NCI-H524 treated with DMSO at 0.1 percent for 48 hours (cell line): ENCODE measurements at regions not wholly inside any gene's neighbourhood (a gene's known extent, or its start where the extent isn't known, plus 50 kb on each side); places are given as distances from the start of the nearest gene placed in this dataset.

ENCODE experiments used
- DNase-seq: peaks from one replicate; lab custom pipeline; 2025; lab: John Stamatoyannopoulos, UW

DNA sequence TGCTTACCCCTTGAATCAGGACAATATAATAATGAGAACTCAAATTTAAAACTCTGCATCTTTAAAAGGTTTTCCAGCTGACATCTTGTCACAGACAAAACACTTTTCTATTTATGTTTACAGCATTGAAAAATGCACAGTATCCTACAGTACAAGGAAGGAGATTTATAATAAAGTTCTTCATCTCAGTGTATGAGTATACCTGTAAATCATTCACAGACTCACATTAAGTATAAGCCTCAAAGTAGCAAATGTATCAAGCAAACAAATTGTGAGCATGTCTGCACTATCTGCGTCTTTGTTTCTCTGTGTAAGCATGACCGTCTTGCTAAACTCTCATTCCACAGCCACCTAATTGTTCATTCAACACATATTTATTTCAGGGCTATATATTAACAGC lies 52.8 kb downstream of the PPP1R2C start:
- no peak for DNase-seq

DNA sequence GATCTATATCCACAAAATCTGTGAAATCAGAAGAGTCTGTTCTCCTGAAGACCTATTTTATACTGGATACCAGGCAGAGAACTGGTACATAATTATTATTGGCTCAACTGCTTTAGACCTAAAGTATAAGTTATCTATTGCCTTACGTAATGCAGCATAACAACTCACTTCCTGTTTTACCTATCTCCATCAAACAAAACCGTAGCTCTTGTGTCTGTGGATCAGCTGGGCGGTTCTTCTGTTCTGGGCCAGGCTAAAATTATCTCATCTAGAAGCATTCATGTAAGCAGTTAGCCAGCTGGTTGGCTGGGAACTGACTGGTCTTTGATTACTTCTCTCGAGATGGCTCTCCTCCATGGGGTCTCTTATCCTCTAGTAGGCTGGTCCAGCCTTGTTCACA lies 57.8 kb downstream of the PPP1R2C start:
- no peak for DNase-seq

- no peak for DNase-seq
These were observed 62.2 kb downstream of the PPP1R2C start for GRCh38 chrX:42715701-42716262.

DNA sequence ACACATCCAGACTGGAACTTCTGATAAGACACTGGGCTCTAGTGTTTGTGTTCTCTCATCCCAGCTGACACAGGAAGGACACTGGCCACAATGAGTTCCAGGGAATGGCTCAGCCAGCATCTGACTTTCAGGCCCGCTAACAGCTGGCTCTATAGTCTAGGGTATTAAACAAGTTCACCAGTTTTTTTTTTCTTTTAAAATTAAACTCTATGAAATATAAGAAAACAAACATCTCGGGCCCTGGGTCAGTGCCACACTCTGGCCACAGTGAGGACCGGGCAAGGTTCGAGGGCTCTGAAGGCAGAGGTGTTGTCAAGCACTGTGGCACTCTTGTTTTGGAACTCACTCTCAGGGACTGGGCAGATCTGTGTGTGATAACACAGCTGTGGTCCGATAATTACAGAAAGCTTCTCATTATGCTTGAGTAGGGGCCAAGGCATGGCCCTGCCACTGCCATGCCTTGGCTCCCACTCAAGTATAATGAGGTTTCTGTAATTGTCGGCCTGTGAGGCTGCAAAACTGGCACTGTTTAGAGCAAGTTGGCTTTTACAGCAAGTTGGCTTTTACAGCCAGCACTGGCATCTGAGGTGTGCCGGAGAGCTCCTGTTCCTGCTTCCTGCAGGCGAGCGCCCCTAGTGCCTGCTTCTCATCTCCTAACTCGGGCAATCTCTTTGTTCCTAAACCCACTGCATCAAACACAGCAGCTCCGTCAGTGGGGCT lies 62.8 kb downstream of the PPP1R2C start:
- DNase-seq: peak; percentile 31

DNA sequence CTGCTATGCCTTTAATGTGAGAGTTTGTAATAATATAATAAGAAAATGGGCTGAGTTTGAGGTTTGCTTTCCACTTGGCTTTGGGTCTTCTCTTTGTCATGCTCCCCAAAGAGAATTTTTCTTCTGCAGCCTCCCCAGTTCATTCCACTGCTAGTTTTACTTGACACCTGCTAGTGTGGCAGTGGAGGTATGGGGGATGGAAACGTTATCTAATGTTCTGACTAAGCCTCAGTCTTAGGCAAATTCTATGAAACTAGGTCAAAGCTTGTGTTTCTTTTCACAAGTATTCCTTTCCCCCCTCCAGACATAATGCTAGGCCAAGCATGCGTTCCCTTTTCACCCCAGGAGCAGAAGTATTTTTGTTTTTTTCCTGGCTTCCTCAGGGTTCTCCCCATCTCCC lies 67.5 kb downstream of the PPP1R2C start:
- no peak for DNase-seq

- no peak for DNase-seq
These were observed 69.7 kb downstream of the PPP1R2C start for GRCh38 chrX:42708222-42708621.

GRCh38 chrX:42707742-42708141 lies 70.2 kb downstream of the PPP1R2C start:
- no peak for DNase-seq

GRCh38 chrX:42704454-42704853 lies 73.5 kb downstream of the PPP1R2C start:
- DNase-seq: no peak

DNA sequence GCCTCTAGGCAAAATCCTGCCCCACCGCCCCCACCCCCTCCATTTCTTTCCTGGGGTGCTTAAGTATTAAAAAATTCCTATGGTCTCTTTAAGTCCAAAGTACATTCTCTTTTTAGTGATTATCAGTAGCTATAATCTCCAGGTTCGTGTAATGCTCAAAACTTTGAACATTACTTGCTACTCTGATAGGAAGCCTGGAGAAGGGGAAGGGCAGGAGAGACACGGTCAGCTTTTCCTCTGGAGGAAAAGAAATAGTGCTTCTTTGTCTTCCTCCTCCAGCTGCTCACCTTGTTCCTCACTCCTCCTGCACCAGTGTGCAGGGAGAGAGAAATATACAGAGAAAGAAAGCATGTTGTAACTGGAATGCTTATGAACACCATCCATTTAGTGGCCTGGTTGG lies 80.4 kb downstream of the PPP1R2C start:
- DNase-seq: no peak

DNA sequence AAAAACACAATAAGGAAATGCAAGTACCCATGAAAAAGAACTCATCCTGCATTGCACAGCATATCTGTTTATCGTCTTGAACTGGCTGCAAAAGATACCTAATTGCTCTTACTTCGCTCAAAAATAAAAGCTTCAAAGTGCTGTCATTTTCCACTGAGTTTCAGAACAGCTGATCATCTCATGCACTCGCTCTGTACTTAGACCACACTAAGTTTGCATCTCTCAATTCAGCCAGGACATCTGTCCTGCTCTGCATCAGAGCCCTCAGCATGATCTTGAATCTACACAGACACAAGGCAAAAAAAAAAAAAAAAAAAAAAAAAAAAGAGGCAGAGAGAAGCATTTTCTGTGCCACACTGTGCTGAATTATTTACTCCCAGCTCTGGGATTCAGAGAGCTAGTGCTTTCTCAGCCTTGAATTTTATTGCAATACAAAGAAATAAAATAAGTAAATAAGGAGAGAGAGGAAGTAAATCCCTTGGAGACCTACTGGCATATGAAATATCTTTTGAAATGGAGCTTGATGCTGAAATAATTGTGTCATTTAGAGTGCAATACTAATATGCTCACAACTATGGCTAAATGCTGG lies 81.3 kb downstream of the PPP1R2C start:
- no peak for DNase-seq

DNA sequence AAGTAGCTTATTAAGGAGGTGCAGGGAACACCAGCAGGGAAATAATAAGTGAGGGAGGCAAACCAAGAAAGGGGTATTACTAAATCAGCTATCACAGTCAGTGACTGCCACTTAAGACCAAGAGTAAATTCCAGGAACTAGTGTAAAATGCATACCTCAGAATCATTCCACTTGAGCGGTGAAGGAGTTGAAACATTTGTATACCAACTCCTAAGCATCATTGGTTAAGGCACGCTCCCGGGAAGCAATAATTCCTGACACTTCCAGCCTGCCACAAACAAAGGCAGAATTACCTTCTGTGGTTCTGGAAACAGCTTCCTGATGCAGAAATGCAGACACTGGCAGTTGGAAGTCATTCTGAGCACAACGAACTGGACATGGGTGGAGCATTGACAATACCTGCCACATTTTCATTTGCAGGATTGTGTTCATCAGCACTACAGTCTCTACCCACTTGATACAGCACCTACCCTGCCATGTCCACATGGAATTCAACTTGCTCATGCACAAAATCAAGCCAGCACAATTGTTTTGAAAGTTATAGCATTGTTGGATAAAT lies 82.1 kb downstream of the PPP1R2C start:
- no peak for DNase-seq

- no peak for DNase-seq
These were observed 83.6 kb downstream of the PPP1R2C start for GRCh38 chrX:42694260-42694815.

- no peak for DNase-seq
These were observed 86.8 kb downstream of the PPP1R2C start for GRCh38 chrX:42691196-42691595.

DNA sequence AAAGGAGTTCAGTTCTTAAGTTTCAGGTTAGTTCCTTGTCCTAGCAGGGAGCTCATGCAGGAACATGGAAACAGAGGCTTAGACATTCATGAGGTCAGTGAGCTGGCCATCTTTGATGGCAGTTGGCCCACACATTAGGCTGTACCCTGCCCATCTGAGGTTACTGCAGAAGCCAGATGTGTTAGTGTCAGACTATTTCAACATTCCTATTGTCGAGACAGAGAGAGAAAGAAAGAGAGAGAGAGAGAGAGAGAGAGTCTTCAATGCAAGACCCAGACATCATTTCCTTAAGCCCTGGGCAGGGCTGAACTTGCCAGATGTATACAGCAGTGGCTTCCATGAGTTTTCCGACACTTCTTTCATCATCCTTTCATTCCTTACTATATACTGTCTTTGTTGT lies 91.3 kb downstream of the PPP1R2C start:
- no peak for DNase-seq

- DNase-seq: no peak
These were observed 91.7 kb downstream of the PPP1R2C start for GRCh38 chrX:42686296-42686695.

DNA sequence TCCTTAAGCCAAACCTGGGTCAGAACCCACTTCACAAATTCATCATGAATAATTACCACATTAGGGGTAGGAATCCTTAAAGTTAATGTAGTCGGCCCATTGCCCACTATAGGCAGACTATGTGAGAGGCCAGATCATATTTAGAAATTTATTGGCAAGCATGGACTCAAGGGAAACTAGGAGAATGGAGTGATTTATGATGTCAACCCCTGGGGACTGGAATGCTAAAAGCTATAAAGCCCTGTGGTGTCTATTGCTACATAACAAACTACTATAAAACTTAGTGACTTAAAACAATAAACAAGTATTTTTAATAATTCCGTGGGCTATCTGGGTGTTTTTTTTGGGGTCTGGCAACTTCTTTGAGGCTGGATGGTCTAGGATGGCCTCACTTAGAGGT lies 93.9 kb downstream of the PPP1R2C start:
- no peak for DNase-seq

GRCh38 chrX:42680666-42681065 lies 97.3 kb downstream of the PPP1R2C start:
- no peak for DNase-seq

GRCh38 chrX:42678133-42678532 lies 99.8 kb downstream of the PPP1R2C start:
- DNase-seq: no peak

DNA sequence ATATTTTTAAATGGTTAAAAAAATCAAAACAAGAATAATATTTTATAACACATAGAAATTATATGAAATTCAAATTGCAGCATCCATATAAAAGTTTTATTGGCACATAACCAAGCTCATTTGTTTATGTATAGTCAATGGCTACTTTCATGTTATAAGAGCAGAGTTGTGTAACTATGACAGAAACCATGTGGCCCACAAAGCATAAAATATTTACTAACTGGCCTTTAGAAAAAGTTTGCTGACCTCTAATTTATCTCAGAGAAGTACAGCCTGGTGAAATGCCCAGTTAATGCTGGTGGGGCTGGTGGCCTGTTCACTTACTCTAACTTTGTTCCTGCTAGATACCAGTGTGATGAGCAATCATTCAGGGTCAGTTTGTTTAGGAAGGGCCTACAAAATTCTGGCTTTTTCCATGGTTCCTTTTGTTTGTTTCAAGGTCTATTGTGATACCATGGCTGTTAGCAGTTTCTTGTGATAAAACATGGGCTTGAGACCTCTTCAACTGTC lies 104.6 kb downstream of the PPP1R2C start:
- no peak for DNase-seq

DNA sequence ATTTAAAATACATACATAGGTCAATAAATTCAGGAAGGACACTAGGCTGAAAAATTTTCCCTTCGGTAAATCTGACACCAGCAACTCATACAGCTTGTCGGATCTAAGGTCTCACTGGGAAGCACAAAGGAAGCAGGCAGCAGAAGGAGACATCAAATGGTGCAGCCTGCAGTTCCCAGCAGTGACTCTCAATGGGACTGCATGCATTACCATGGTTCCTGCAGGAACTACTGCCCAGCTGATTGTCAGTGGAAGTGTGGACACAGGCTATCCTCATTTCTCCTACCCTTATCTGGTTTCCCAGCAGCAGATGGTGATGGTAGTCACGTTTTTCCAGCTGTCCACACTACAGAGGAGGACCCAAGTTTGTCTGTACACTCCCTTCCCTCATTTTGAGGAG lies 113.3 kb downstream of the PPP1R2C start:
- peak; percentile 59 for DNase-seq

- DNase-seq: no peak
These were observed 149.5 kb downstream of the PPP1R2C start for GRCh38 chrX:42628471-42628870.

DNA sequence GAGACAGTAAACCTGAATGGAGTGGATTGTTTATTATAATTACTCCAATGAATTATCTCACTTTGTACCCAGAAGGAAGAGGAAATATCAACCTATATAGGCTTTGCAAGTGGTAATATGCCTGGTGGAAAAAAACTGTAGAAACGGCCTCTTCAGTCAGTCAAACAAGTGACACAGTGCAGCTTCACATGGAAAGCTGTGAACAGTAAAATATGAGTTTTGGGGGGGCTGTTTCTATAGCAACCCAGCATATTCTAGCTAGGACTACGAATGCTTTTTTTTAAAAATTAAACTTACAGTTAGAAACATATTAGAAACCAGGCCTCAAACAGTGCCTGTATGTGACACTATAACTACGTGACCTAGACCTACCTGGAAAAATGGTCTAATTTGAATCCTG lies 150.1 kb downstream of the PPP1R2C start:
- DNase-seq: no peak

DNA sequence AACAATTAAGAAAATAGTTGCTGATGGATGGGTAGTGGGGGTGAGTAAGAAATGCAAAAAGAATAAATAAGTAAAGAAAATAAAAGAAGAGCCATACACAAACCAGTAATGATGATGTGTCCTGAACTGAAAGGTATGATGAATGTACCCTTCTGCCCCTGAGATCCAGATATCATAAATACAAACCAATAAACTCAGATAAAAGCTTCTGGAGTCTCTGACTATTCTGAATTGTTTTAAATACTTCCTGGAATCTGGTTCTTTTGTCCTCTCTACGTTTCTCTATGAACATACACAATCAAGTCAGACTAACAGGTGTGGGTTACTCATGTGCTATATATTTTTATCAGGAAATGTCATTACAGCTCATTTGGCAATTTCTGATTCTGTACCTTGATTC lies 153.4 kb downstream of the PPP1R2C start:
- no peak for DNase-seq
